A549 (cell line): ENCODE measurements at regions not wholly inside any gene's neighbourhood (a gene's known extent, or its start where the extent isn't known, plus 50 kb on each side); places are given as distances from the start of the nearest gene placed in this dataset.
A peak's percentile ranks its signal among the peaks of the same experiment; 100 is the strongest.

Experiments used
- ATAC-seq, 2 experiments: fragments of 200-7000 bp in 1 of 2; fragments of >200 bp in 1 of 2; cut with Nextera tagmentation in 1 of 2; cut with Tn5 transposase in 1 of 2; 3 replicates each; pipeline versions ENCODE4 v1.8.0 to v1.9.1; 2018 to 2020; ENCODE audit warnings: mild to moderate bottlenecking in 1 of 2, moderate library complexity in 1 of 2
- CTCF ChIA-PET: fragments of 300-600 bp; sonication (Branson Sonifier 250); formaldehyde crosslinking; extraction: SDS; loops from one replicate; lab custom pipeline; 2021; ENCODE audit warnings: antibody characterized with exemption, inconsistent platforms; lab: Yijun Ruan, JAX
- POLR2A ChIA-PET: fragments of 350-600 bp; formaldehyde crosslinking; extraction: SDS; loops from one replicate; lab custom pipeline; 2021; ENCODE audit warnings: antibody characterized with exemption, inconsistent platforms; lab: Yijun Ruan, JAX
- DNase-seq, 2 experiments: peaks; one replicate each; pipeline versions ENCODE4 v3.0.0 to v3.0.0-alpha.2; 2011 to 2016; ENCODE audit warnings: low read depth in 1 of 2, low spot score in 1 of 2
- FAIRE-seq: peaks from 2 replicates; lab custom pipeline; 2011; peaks lifted over from hg19 to GRCh38; lab: Jason Lieb, UNC
- H3K27ac ChIP-seq, 2 experiments: fragments of >200 bp; sonication (Bioruptor Twin); formaldehyde crosslinking; 3 replicates each; pipeline ENCODE4 v1.5.1; 2016 to 2017
- H3K4me1 ChIP-seq: fragments of >200 bp; sonication (Bioruptor Twin); formaldehyde crosslinking; 3 replicates; pipeline ENCODE4 v1.6.1; 2016
- H3K4me2 ChIP-seq: fragments of >200 bp; sonication (Bioruptor Twin); formaldehyde crosslinking; 3 replicates; pipeline ENCODE4 v1.6.1; 2016
- H3K4me3 ChIP-seq: fragments of >200 bp; sonication (Bioruptor Twin); formaldehyde crosslinking; 3 replicates; pipeline ENCODE4 v1.5.1; 2016
- H3K9me3 ChIP-seq: fragments of >200 bp; sonication (Bioruptor Twin); formaldehyde crosslinking; 3 replicates; pipeline ENCODE4 v1.6.1; 2016
- CBX2 ChIP-seq: fragments of 200-600 bp; sonication (generic); IDR thresholded peaks from 2 replicates; pipeline ENCODE4 v1.6.1; 2016; ENCODE audit warnings: low read depth, mild to moderate bottlenecking, borderline replicate concordance
- CHD2 ChIP-seq: fragments of 150-350 bp; IDR thresholded peaks from 2 replicates; pipeline ENCODE4 v1.6.1; 2014; ENCODE audit warnings: low read length; ENCODE audit not compliant: partially characterized antibody
- EHF ChIP-seq: fragments of 250-450 bp; sonication (Bioruptor Pico); IDR thresholded peaks from 2 replicates; pipeline ENCODE4 v1.5.0; 2020; ENCODE audit warnings: mild to moderate bottlenecking
- EHMT2 ChIP-seq: fragments of 200-600 bp; sonication (generic); IDR thresholded peaks from 2 replicates; pipeline ENCODE4 v1.6.1; 2016; ENCODE audit warnings: antibody characterized with exemption, low read depth, mild to moderate bottlenecking, moderate library complexity
- ESRRA ChIP-seq: fragments of 150-350 bp; IDR thresholded peaks from 2 replicates; pipeline ENCODE4 v1.6.1; 2014; ENCODE audit warnings: mild to moderate bottlenecking, low read length, borderline replicate concordance
- FOXS1 ChIP-seq: fragments of 250-450 bp; sonication (Bioruptor Pico); IDR thresholded peaks from 2 replicates; pipeline ENCODE4 v1.5.0; 2020; ENCODE audit warnings: mild to moderate bottlenecking, moderate library complexity
- GATA3 ChIP-seq: IDR thresholded peaks from 2 replicates; pipeline ENCODE4 v1.6.1; 2012; ENCODE audit warnings: borderline replicate concordance
- HES2 ChIP-seq: fragments of >200 bp; sonication (Bioruptor Twin); formaldehyde crosslinking; IDR thresholded peaks from 2 replicates; pipeline ENCODE4 v1.6.1; 2016
- HEYL ChIP-seq: fragments of 250-450 bp; sonication (Bioruptor Pico); IDR thresholded peaks from 2 replicates; pipeline ENCODE4 v1.8.0; 2021; ENCODE audit warnings: mild to moderate bottlenecking, moderate library complexity
- JUNB ChIP-seq: fragments of >200 bp; sonication (Bioruptor Twin); formaldehyde crosslinking; IDR thresholded peaks from 2 replicates; pipeline ENCODE4 v1.6.1; 2016
- KDM1A ChIP-seq: fragments of 200-600 bp; sonication (generic); IDR thresholded peaks from 2 replicates; pipeline ENCODE4 v1.6.1; 2016; ENCODE audit warnings: low read depth, mild to moderate bottlenecking
- KDM5A ChIP-seq: fragments of 200-600 bp; sonication (generic); IDR thresholded peaks from 2 replicates; pipeline ENCODE4 v1.6.1; 2016; ENCODE audit warnings: antibody characterized with exemption, mild to moderate bottlenecking
- NFE2L2 ChIP-seq: fragments of 150-350 bp; conservative IDR thresholded peaks from 2 replicates; pipeline ENCODE4 v1.6.1; 2014; ENCODE audit warnings: low read length
- NR3C1 ChIP-seq: fragments of >200 bp; sonication (Bioruptor Twin); formaldehyde crosslinking; IDR thresholded peaks from 3 replicates; pipeline ENCODE4 v1.6.1; 2017
- RAD21 ChIP-seq, 2 experiments: fragments of >200 bp in 1 of 2; sonication (Bioruptor Twin) in 1 of 2; formaldehyde crosslinking in 1 of 2; IDR thresholded peaks in 1 of 2; conservative IDR thresholded peaks in 1 of 2; 2 replicates in 1 of 2; 3 replicates in 1 of 2; pipeline ENCODE4 v1.6.1; 2012 to 2018; ENCODE audit warnings: inconsistent platforms in 1 of 2
- RFX5 ChIP-seq: fragments of 450-650 bp; IDR thresholded peaks from 2 replicates; pipeline ENCODE4 v1.7.1; 2014; ENCODE audit warnings: antibody characterized with exemption, mild to moderate bottlenecking, moderate library complexity
- SREBF2 ChIP-seq: fragments of 450-650 bp; IDR thresholded peaks from 2 replicates; pipeline ENCODE4 v1.6.1; 2014; ENCODE audit warnings: mild to moderate bottlenecking, moderate library complexity
- TFCP2L1 ChIP-seq: fragments of 250-450 bp; sonication (Bioruptor Pico); IDR thresholded peaks from 2 replicates; pipeline ENCODE4 v1.5.0; 2021; ENCODE audit warnings: mild to moderate bottlenecking
- USF2 ChIP-seq: fragments of 450-650 bp; IDR thresholded peaks from 2 replicates; pipeline ENCODE4 v1.6.1; 2014; ENCODE audit warnings: antibody characterized with exemption
- ZC3H11A ChIP-seq: fragments of 450-650 bp; IDR thresholded peaks from 2 replicates; pipeline ENCODE4 v1.6.1; 2014; ENCODE audit warnings: antibody characterized with exemption, mild to moderate bottlenecking
- ZFP36 ChIP-seq: fragments of 450-650 bp; IDR thresholded peaks from 2 replicates; pipeline ENCODE4 v1.6.1; 2014; ENCODE audit warnings: borderline replicate concordance; ENCODE audit not compliant: partially characterized antibody
- ZNF302 ChIP-seq: fragments of 250-450 bp; sonication (Bioruptor Pico); IDR thresholded peaks from 2 replicates; pipeline ENCODE4 v1.9.0; 2021; ENCODE audit warnings: inconsistent platforms, mild to moderate bottlenecking, moderate library complexity
- ZSCAN20 ChIP-seq: fragments of 250-450 bp; sonication (Bioruptor Pico); IDR thresholded peaks from 2 replicates; pipeline ENCODE4 v1.8.0; 2022; ENCODE audit warnings: mild to moderate bottlenecking, moderate library complexity
- WGBS: methylation state at CpG from one replicate; pipeline ENCODE4 v1.1.6; 2017; ENCODE audit errors: missing lambda C conversion rate; 5-methylcytosine and 5-hydroxymethylcytosine counted together

- no peaks in the 10 kb centered on the region for H3K9me3 ChIP-seq
- H3K27ac ChIP-seq, result no peak overlapping the region
- WGBS, result 21% methylated on average over 3 of the region's 3 CpGs
- ChIA-PET CTCF (interaction anchor here (0.8 to 1.8 kb wide), 2 partner anchors 11 to 32 kb away, joined by 3 to 7 read pairs; no protein-coding TSS in a partner anchor), POLR2A (no interaction called here)
- ATAC-seq (no peak), DNase-seq (no peak), FAIRE-seq (no peak)
- no peak overlapping the region for H3K4me3 ChIP-seq
- no peaks in the 10 kb centered on the region for H3K4me1 ChIP-seq
- TF ChIP-seq ESRRA, result no peak
- no peak for TF ChIP-seq NR3C1
- no peak for TF ChIP-seq JUNB
- no peak for TF ChIP-seq HEYL (CRISPR knock-in tag)
- no peak for TF ChIP-seq ZC3H11A
- TF ChIP-seq FOXS1, result no peak
- no peak for TF ChIP-seq EHMT2
- TF ChIP-seq ZFP36, result no peak
- TF ChIP-seq USF2, result no peak
- H3K4me2 ChIP-seq, result no peak overlapping the region
Measured at GRCh38 chr17:36717088-36717487, 115.7 kb downstream of the MRM1 start.

GRCh38 chr17:36720131-36720530, 118.7 kb downstream of the MRM1 start:
- TF ChIP-seq CBX2 (no peak), RAD21 (conservative IDR thresholded peaks at IDR 0.05 in 1 of 2, IDR thresholded peaks at IDR 0.05 in 1 of 2) (no peak), KDM5A (no peak), ZSCAN20 (CRISPR knock-in tag) (no peak), SREBF2 (no peak), EHF (CRISPR knock-in tag) (no peak), CHD2 (no peak)
- TF ChIP-seq, all 56 proteins: peak for 0
- DNase-seq (no peak), ATAC-seq (no peak), FAIRE-seq (no peak)
- Histone ChIP-seq H3K4me3 (no peak overlapping the region), H3K9me3 (no peaks in the 10 kb centered on the region), H3K27ac (no peak overlapping the region), H3K4me2 (no peak overlapping the region), H3K4me1 (peaks cover 3% of the 10 kb centered on the region; the same call in 1 of the 3 replicates)
- ChIA-PET CTCF (interaction anchor here (4.3 to 4.8 kb wide), 2 partner anchors 14 to 327 kb away, joined by 15 to 30 read pairs; no protein-coding TSS in a partner anchor), POLR2A (no interaction called here)
- WGBS, result 88% methylated on average over 4 of the region's 4 CpGs

GRCh38 chr17:36721560-36722120, 120.3 kb downstream of the MRM1 start:
- WGBS, result 81% methylated on average over 8 of the region's 8 CpGs
- CTCF ChIA-PET, result interaction anchor here (1.2 to 4.8 kb wide), 3 partner anchors 16 to 326 kb away, joined by 3 to 30 read pairs (median 15); no protein-coding TSS in a partner anchor
- ATAC-seq, result no peak
- H3K4me1 ChIP-seq, result peaks cover 3% of the 10 kb centered on the region; the same call in 1 of the 3 replicates
- H3K4me2 ChIP-seq, result peak overlapping the region; percentile 82
- FAIRE-seq, result no peak
- no peak for TF ChIP-seq KDM1A
- no peak for TF ChIP-seq HES2
- no peak for TF ChIP-seq RAD21 (conservative IDR thresholded peaks at IDR 0.05 in 1 of 2, IDR thresholded peaks at IDR 0.05 in 1 of 2)
- TF ChIP-seq TFCP2L1, result no peak
- TF ChIP-seq NFE2L2, result no peak
- TF ChIP-seq RFX5, result no peak
- TF ChIP-seq ZNF302 (CRISPR knock-in tag), result no peak
- no peak for TF ChIP-seq GATA3
- no peak for DNase-seq
- POLR2A ChIA-PET, result no interaction called here
- H3K4me3 ChIP-seq, result peak overlapping the region; percentile 33; the same call in 2 of the 3 replicates
- peak overlapping the region; percentile 45 to 75; a peak in 4 of 6 replicates for H3K27ac ChIP-seq
- no peaks in the 10 kb centered on the region for H3K9me3 ChIP-seq
